Heart left ventricle (tissue), 16 donors: ENCODE measurements at regions not wholly inside any gene's neighbourhood (a gene's known extent, or its start where the extent isn't known, plus 50 kb on each side); places are given as distances from the start of the nearest gene placed in this dataset.

Source experiments
- ATAC-seq, 4 donors: fragments of 200-7000 bp; cut with Tn5 transposase; one replicate each; pipeline ENCODE4 v1.9.1; 2020 to 2022; ENCODE audit warnings: moderate library complexity in 4 of 4, mild to moderate bottlenecking in 3 of 4, moderate number of reproducible peaks in 1 of 4
- DNase-seq, 5 donors: peaks; one replicate each; pipeline ENCODE4 v3.0.0-alpha.2; 2020
- H3K27ac ChIP-seq, 12 donors: fragments of 200-600 bp; sonication (generic) in 4 of 12; one replicate each; pipeline versions ENCODE4 v1.5.0 to v1.8.0; 2016 to 2022; ENCODE audit warnings: mild to moderate bottlenecking in 2 of 12
- H3K27me3 ChIP-seq, 9 donors: fragments of 200-600 bp; sonication (generic) in 2 of 9; one replicate each; pipeline versions ENCODE4 v1.5.1 to v1.8.0; 2016 to 2022; ENCODE audit warnings: mild to moderate bottlenecking in 3 of 9
- H3K36me3 ChIP-seq, 9 donors: fragments of 200-600 bp; sonication (generic) in 2 of 9; one replicate each; pipeline versions ENCODE4 v1.5.0 to v1.8.0; 2018 to 2022; ENCODE audit warnings: mild to moderate bottlenecking in 2 of 9
- H3K4me1 ChIP-seq, 12 donors: fragments of 200-600 bp; sonication (generic) in 4 of 12; one replicate each; pipeline versions ENCODE4 v1.5.0 to v1.8.0; 2016 to 2022; ENCODE audit warnings: mild to moderate bottlenecking in 3 of 12
- H3K4me3 ChIP-seq, 12 donors: fragments of 200-600 bp; sonication (generic) in 4 of 12; one replicate each; pipeline versions ENCODE4 v1.5.0 to v1.8.0; 2017 to 2022; ENCODE audit warnings: mild to moderate bottlenecking in 9 of 12, moderate library complexity in 4 of 12
- H3K9me3 ChIP-seq, 12 donors: fragments of 200-600 bp; sonication (generic) in 4 of 12; one replicate each; pipeline versions ENCODE4 v1.5.0 to v1.8.0; 2016 to 2022; ENCODE audit warnings: mild to moderate bottlenecking in 1 of 12
- POLR2A ChIP-seq, 2 donors: fragments of 450-650 bp; IDR thresholded peaks; one replicate each; pipeline ENCODE4 v1.6.1; 2017; ENCODE audit warnings: antibody characterized with exemption in 2 of 2, mild to moderate bottlenecking in 2 of 2, moderate library complexity in 2 of 2
- WGBS, 4 donors: extraction: QIAGEN DNeasy Blood & Tissue Kit in 2 of 4; methylation state at CpG; one replicate each; pipeline versions ENCODE4 v1.1.5 to v1.1.7; 2013 to 2018; 5-methylcytosine and 5-hydroxymethylcytosine counted together
- intact Hi-C, 10 donors: fragments of 100-400 bp; cut with DNase I; formaldehyde crosslinking; loops; one replicate each; pipeline versions ENCODE4 v1.11.1 to v1.14.2; 2022
- TF ChIP-seq, protein P1 (sequence below), 12 donors: fragments of 200-600 bp; sonication (generic) in 4 of 12; IDR thresholded peaks; one replicate each; pipeline versions ENCODE4 v1.5.0 to v1.8.0; 2018 to 2022; ENCODE audit warnings: antibody characterized with exemption in 12 of 12, mild to moderate bottlenecking in 5 of 12
- donor health status: ischemic (EF 13 %, LVEDD 7.1; RV severe dilation, severe dysfunction).
- donor health status: healthy with polysubstance abuse.
- donor health status: DM: no; HTN: yes; CAD: no.
- donor health status: DM: no; HTN: no; CAD: no.
- donor health status: ischemic (EF 25% LVEDD 6.9; RV normal size, moderate dysfunction).
- donor health status: ischemic (EF 25% LVEDD 5.7; RV mildly dilated, moderate dysfunction).
- donor health status: healthy.
- donor health status: DM: yes; HTN: yes; CAD: no.
- donor health status: ischemic (EF 35%, LVEDD 5.7; RV mildly dilated, moderate dysfunction).
- donor health status: nonischemic (EF 11% LVEDD 7.7; RV severe dilation, severe dysfunction).
- donor health status: DM: yes; HTN: yes; CAD: no.
- donor health status: PGD.
- donor health status: ischemic (EF 29% LVEDD 5.4; RV normal size, mild dysfunction).
- donor health status: nonischemic (EF 23%, LVEDD 6.1; RV moderate dilation, normal function).

- H3K4me1 ChIP-seq, result peaks cover 0 to 14% (median 0%) of the 10 kb centered on the region in 12 donors
- DNase-seq (no peak), ATAC-seq (peak in 1 of 4 donors; percentile 26)
- intact Hi-C loops, result no loop called here
- no peak for TF ChIP-seq POLR2A (IDR thresholded peaks at IDR 0.05)
- TF ChIP-seq, protein P1, sequence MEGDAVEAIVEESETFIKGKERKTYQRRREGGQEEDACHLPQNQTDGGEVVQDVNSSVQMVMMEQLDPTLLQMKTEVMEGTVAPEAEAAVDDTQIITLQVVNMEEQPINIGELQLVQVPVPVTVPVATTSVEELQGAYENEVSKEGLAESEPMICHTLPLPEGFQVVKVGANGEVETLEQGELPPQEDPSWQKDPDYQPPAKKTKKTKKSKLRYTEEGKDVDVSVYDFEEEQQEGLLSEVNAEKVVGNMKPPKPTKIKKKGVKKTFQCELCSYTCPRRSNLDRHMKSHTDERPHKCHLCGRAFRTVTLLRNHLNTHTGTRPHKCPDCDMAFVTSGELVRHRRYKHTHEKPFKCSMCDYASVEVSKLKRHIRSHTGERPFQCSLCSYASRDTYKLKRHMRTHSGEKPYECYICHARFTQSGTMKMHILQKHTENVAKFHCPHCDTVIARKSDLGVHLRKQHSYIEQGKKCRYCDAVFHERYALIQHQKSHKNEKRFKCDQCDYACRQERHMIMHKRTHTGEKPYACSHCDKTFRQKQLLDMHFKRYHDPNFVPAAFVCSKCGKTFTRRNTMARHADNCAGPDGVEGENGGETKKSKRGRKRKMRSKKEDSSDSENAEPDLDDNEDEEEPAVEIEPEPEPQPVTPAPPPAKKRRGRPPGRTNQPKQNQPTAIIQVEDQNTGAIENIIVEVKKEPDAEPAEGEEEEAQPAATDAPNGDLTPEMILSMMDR (IDR thresholded peaks at IDR 0.05), result no peak
- no peaks in the 10 kb centered on the region for H3K9me3 ChIP-seq
- 18 to 31% (median 26%) methylated on average over 11 of the region's 11 CpGs for WGBS, 4 donors
- no peaks in the 10 kb centered on the region for H3K36me3 ChIP-seq
- peaks cover 0 to 8% (median under 1%) of the 10 kb centered on the region in 9 donors for H3K27me3 ChIP-seq
- H3K4me3 ChIP-seq, result no peak overlapping the region
- H3K27ac ChIP-seq, result no peak overlapping the region
Observed at GRCh38 chr22:26985931-26986782, 328.8 kb downstream of the MIAT start.

DNA sequence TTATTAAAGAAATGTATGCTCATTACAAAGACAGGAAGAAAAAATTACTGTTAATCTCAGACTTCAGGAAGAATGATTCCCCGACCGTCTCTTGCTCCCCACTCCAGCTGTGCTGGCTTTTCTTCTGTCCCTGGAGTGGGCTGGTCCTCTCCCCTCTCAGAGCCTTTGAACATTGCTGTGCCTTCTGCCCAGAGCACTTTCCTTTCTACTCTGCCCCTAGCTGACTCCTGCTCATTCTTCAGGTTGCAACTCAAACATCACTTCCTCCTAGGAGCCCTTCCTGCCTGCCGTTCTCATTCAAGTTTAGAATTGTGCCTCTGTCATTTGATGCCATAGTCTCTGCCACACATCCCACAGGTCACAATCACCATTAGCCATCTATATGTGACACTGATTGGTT lies 329.5 kb downstream of the MIAT start:
- Histone ChIP-seq H3K4me3 (no peak overlapping the region), H3K27ac (no peak overlapping the region), H3K4me1 (peaks cover 0 to 14% (median 0%) of the 10 kb centered on the region in 12 donors), H3K27me3 (peaks cover 0 to 8% (median 0%) of the 10 kb centered on the region in 9 donors), H3K9me3 (no peaks in the 10 kb centered on the region), H3K36me3 (no peaks in the 10 kb centered on the region)
- DNase-seq (no peak), ATAC-seq (no peak)
- 17 to 21% (median 18%) methylated on average over 3 of the region's 3 CpGs for WGBS, 4 donors
- intact Hi-C loops, result no loop called here
- TF ChIP-seq, protein P1 (IDR thresholded peaks at IDR 0.05), result no peak
- no peak for TF ChIP-seq POLR2A (IDR thresholded peaks at IDR 0.05)

GRCh38 chr22:26990503-26991189 lies 333.3 kb downstream of the MIAT start:
- WGBS, 4 donors, result 77 to 84% (median 82%) methylated on average over 7 of the region's 7 CpGs
- no peaks in the 10 kb centered on the region for H3K36me3 ChIP-seq
- intact Hi-C loops, result no loop called here
- TF ChIP-seq POLR2A (IDR thresholded peaks at IDR 0.05), result no peak
- TF ChIP-seq, protein P1 (IDR thresholded peaks at IDR 0.05), result no peak
- peaks cover 0 to 12% (median 0%) of the 10 kb centered on the region in 12 donors for H3K4me1 ChIP-seq
- ATAC-seq, result no peak
- no peak overlapping the region for H3K27ac ChIP-seq
- H3K27me3 ChIP-seq, result peaks cover 0 to 8% (median 0%) of the 10 kb centered on the region in 9 donors
- H3K4me3 ChIP-seq, result no peak overlapping the region
- DNase-seq, result no peak
- no peaks in the 10 kb centered on the region for H3K9me3 ChIP-seq

- H3K36me3 ChIP-seq, result no peaks in the 10 kb centered on the region
- DNase-seq (no peak), ATAC-seq (no peak)
- H3K9me3 ChIP-seq, result no peaks in the 10 kb centered on the region
- H3K27ac ChIP-seq, result peak overlapping the region in 1 of 12 donors; percentile 25
- H3K27me3 ChIP-seq, result peaks cover 0 to 2% (median 0%) of the 10 kb centered on the region in 9 donors
- intact Hi-C loops, result no loop called here
- no peak overlapping the region for H3K4me3 ChIP-seq
- H3K4me1 ChIP-seq, result no peaks in the 10 kb centered on the region
- WGBS, 4 donors, result 70 to 91% (median 82%) methylated on average over 2 of the region's 2 CpGs
- TF ChIP-seq POLR2A (IDR thresholded peaks at IDR 0.05), result no peak
- TF ChIP-seq, protein P1 (IDR thresholded peaks at IDR 0.05), result no peak
Observed at GRCh38 chr22:26992556-26992955, 335.2 kb downstream of the MIAT start.
